H9 (cell line): ENCODE measurements at regions not wholly inside any gene's neighbourhood (a gene's known extent, or its start where the extent isn't known, plus 50 kb on each side); places are given as distances from the start of the nearest gene placed in this dataset.

Experiments
- DNase-seq: peaks from one replicate; pipeline ENCODE4 v3.0.0-alpha.2; 2017
- H2AFZ ChIP-seq: one replicate; pipeline ENCODE4 v1.6.1; 2013; ENCODE audit warnings: mild to moderate bottlenecking, low read length, control low read depth, moderate library complexity
- H2AK5ac ChIP-seq: 2 replicates; pipeline ENCODE4 v1.6.1; 2013; ENCODE audit warnings: low read length, control low read depth, mixed read lengths; ENCODE audit not compliant: insufficient read length
- H2BK120ac ChIP-seq: one replicate; pipeline ENCODE4 v1.6.1; 2013; ENCODE audit warnings: low read depth, mild to moderate bottlenecking, low read length, control low read depth, inconsistent platforms; ENCODE audit not compliant: poor library complexity, severe bottlenecking
- H2BK12ac ChIP-seq: 2 replicates; pipeline ENCODE4 v1.6.1; 2013; ENCODE audit warnings: low read length, control low read depth, mixed read lengths, low read depth; ENCODE audit not compliant: insufficient read length
- H2BK15ac ChIP-seq: 2 replicates; pipeline ENCODE4 v1.6.1; 2013; ENCODE audit warnings: low read depth, low read length, control low read depth
- H2BK20ac ChIP-seq: one replicate; pipeline ENCODE4 v1.6.1; 2013; ENCODE audit warnings: low read depth, mild to moderate bottlenecking, low read length, control low read depth, inconsistent platforms; ENCODE audit not compliant: poor library complexity, severe bottlenecking
- H2BK5ac ChIP-seq: 2 replicates; pipeline ENCODE4 v1.6.1; 2013; ENCODE audit warnings: low read length, control low read depth, mixed read lengths; ENCODE audit not compliant: insufficient read length
- H3K14ac ChIP-seq: 2 replicates; pipeline ENCODE4 v1.6.1; 2013; ENCODE audit warnings: low read length, control low read depth; ENCODE audit not compliant: insufficient read depth
- H3K18ac ChIP-seq: 2 replicates; pipeline ENCODE4 v1.6.1; 2013; ENCODE audit warnings: low read depth, mild to moderate bottlenecking, mixed read lengths, low read length, control low read depth; ENCODE audit not compliant: insufficient read length
- H3K23ac ChIP-seq: 2 replicates; pipeline ENCODE4 v1.6.1; 2013; ENCODE audit warnings: low read length, control low read depth, mixed read lengths, low read depth; ENCODE audit not compliant: insufficient read length
- H3K23me2 ChIP-seq: 2 replicates; pipeline ENCODE4 v1.6.1; 2013; ENCODE audit warnings: low read depth, mild to moderate bottlenecking, mixed read lengths, low read length, control low read depth; ENCODE audit not compliant: insufficient read length, poor library complexity, severe bottlenecking
- H3K27ac ChIP-seq: 2 replicates; pipeline ENCODE4 v1.5.1; 2013; ENCODE audit warnings: low read length, control low read depth, mixed read lengths, low read depth; ENCODE audit not compliant: insufficient read length
- H3K27me3 ChIP-seq: 2 replicates; pipeline ENCODE4 v1.6.1; 2013; ENCODE audit warnings: low read length, control low read depth, inconsistent platforms; ENCODE audit not compliant: insufficient read depth
- H3K4ac ChIP-seq: 2 replicates; pipeline ENCODE4 v1.6.1; 2013; ENCODE audit warnings: low read depth, mild to moderate bottlenecking, control low read depth, inconsistent platforms, low read length, moderate library complexity
- H3K4me1 ChIP-seq: 2 replicates; pipeline ENCODE4 v1.6.1; 2013; ENCODE audit warnings: low read length, control low read depth, inconsistent platforms; ENCODE audit not compliant: insufficient read depth
- H3K4me2 ChIP-seq: 2 replicates; pipeline ENCODE4 v1.6.1; 2013; ENCODE audit warnings: low read length, control low read depth, mixed read lengths; ENCODE audit not compliant: insufficient read length, insufficient read depth
- H3K56ac ChIP-seq: 2 replicates; pipeline ENCODE4 v1.6.1; 2013; ENCODE audit warnings: low read depth, mild to moderate bottlenecking, mixed read lengths, low read length, control low read depth; ENCODE audit not compliant: insufficient read length
- H3K79me1 ChIP-seq: 2 replicates; pipeline ENCODE4 v1.6.1; 2013; ENCODE audit warnings: low read depth, mild to moderate bottlenecking, moderate library complexity, low read length, control low read depth, inconsistent platforms; ENCODE audit not compliant: insufficient read depth, poor library complexity, severe bottlenecking
- H3K79me2 ChIP-seq: 2 replicates; pipeline ENCODE4 v1.6.1; 2013; ENCODE audit warnings: low read length, control low read depth, inconsistent platforms; ENCODE audit not compliant: insufficient read depth
- H3K9ac ChIP-seq: 2 replicates; pipeline ENCODE4 v1.6.1; 2013; ENCODE audit warnings: low read length, control low read depth, mixed read lengths; ENCODE audit not compliant: insufficient read length; ENCODE audit errors: extremely low read depth
- H3K9me3 ChIP-seq: one replicate; pipeline ENCODE4 v1.6.1; 2013; ENCODE audit warnings: low read depth, low read length, inconsistent platforms; ENCODE audit not compliant: control insufficient read depth
- H3T11ph ChIP-seq: one replicate; pipeline ENCODE4 v1.6.1; 2013; ENCODE audit warnings: mild to moderate bottlenecking, low read length, control low read depth, inconsistent platforms
- H4K20me1 ChIP-seq: one replicate; pipeline ENCODE4 v1.6.1; 2013; ENCODE audit not compliant: control insufficient read depth, insufficient read length, insufficient read depth
- H4K5ac ChIP-seq: 2 replicates; pipeline ENCODE4 v1.6.1; 2013; ENCODE audit warnings: low read depth, mild to moderate bottlenecking, mixed read lengths, low read length, control low read depth; ENCODE audit not compliant: insufficient read length
- H4K8ac ChIP-seq: replicated peaks from 2 replicates; pipeline ENCODE4 v1.6.1; 2013; ENCODE audit warnings: low read length, control low read depth, mixed read lengths, low read depth; ENCODE audit not compliant: insufficient read length
- H4K91ac ChIP-seq: 2 replicates; pipeline ENCODE4 v1.6.1; 2013; ENCODE audit warnings: low read depth, mild to moderate bottlenecking, moderate library complexity, mixed read lengths, low read length, control low read depth; ENCODE audit not compliant: insufficient read length
- H3K27ac Mint-ChIP-seq, 3 experiments: 2 replicates in 2 of 3; 3 replicates in 1 of 3; pipeline ENCODE4 v1.8.0; 2020 to 2021; ENCODE audit warnings: mixed read lengths in 3 of 3, mild to moderate bottlenecking in 1 of 3, moderate library complexity in 1 of 3
- H3K27me3 Mint-ChIP-seq: 2 replicates; pipeline ENCODE4 v1.8.0; 2021; ENCODE audit warnings: low read depth, mild to moderate bottlenecking, moderate library complexity, mixed read lengths
- H3K36me3 Mint-ChIP-seq, 3 experiments: 2 replicates in 2 of 3; 3 replicates in 1 of 3; pipeline ENCODE4 v1.8.0; 2020 to 2021; ENCODE audit warnings: low read depth in 3 of 3, mixed read lengths in 3 of 3; ENCODE audit not compliant: insufficient read depth in 1 of 3
- H3K4me1 Mint-ChIP-seq, 2 experiments: 2 replicates each; pipeline ENCODE4 v1.8.0; 2020; ENCODE audit warnings: mixed read lengths in 2 of 2
- H3K4me3 Mint-ChIP-seq, 2 experiments: 2 replicates in 1 of 2; 3 replicates in 1 of 2; pipeline ENCODE4 v1.8.0; 2020 to 2021; ENCODE audit warnings: mild to moderate bottlenecking in 2 of 2, mixed read lengths in 2 of 2, moderate library complexity in 1 of 2
- H3K9me3 Mint-ChIP-seq, 2 experiments: 2 replicates in 1 of 2; 3 replicates in 1 of 2; pipeline ENCODE4 v1.8.0; 2020; ENCODE audit warnings: mild to moderate bottlenecking in 2 of 2, mixed read lengths in 2 of 2, moderate library complexity in 1 of 2
- CTCF ChIP-seq: fragments of 200-600 bp; sonication (generic); conservative IDR thresholded peaks from 3 replicates; pipeline ENCODE4 v1.8.0; 2021; ENCODE audit warnings: antibody characterized with exemption, mild to moderate bottlenecking
- WGBS: extraction: QIAGEN DNeasy Blood & Tissue Kit; methylation state at CpG from one replicate; pipeline ENCODE4 v1.1.7; 2013; ENCODE audit warnings: missing lambda C conversion rate, low lambda C conversion rate, mixed read lengths; ENCODE audit not compliant: insufficient read length; ENCODE audit errors: extremely low coverage; 5-methylcytosine and 5-hydroxymethylcytosine counted together

- Histone ChIP-seq H3K23me2 (no peaks in the 10 kb centered on the region), H3K4me1 (peaks cover 2% of the 10 kb centered on the region), H4K20me1 (no peaks in the 10 kb centered on the region), H3K9me3 (no peaks in the 10 kb centered on the region), H2AFZ (no peak overlapping the region), H2BK20ac (no peak overlapping the region), H3K9ac (no peak overlapping the region), H3T11ph (no peak overlapping the region), H2BK12ac (no peak overlapping the region), H2BK15ac (no peak overlapping the region), H2BK120ac (no peak overlapping the region), H3K79me1 (no peaks in the 10 kb centered on the region), H4K8ac (no peak overlapping the region), H3K56ac (no peak overlapping the region), H2BK5ac (no peak overlapping the region), H3K27me3 (no peaks in the 10 kb centered on the region), H3K18ac (no peak overlapping the region), H3K4ac (no peak overlapping the region), H3K27ac (no peak overlapping the region), H4K5ac (no peak overlapping the region), H3K4me2 (no peak overlapping the region), H2AK5ac (no peak overlapping the region), H3K79me2 (no peaks in the 10 kb centered on the region), H3K14ac (no peak overlapping the region), H3K23ac (no peak overlapping the region), H4K91ac (no peak overlapping the region)
- Mint-ChIP-seq H3K27ac (no peak overlapping the region), H3K4me1 (peaks cover 18 to 23% of the 10 kb centered on the region in 2 experiments), H3K9me3 (no peaks in the 10 kb centered on the region), H3K27me3 (no peaks in the 10 kb centered on the region), H3K4me3 (no peak overlapping the region), H3K36me3 (no peaks in the 10 kb centered on the region)
- no CpG with 5 or more reads among the region's 3 CpGs for WGBS
- TF ChIP-seq CTCF: no peak
- no peak for DNase-seq
Observed at GRCh38 chr1:57518496-57518895, 94.6 kb upstream of the DAB1 start.
